Activated CD8-positive, alpha-beta memory T cell treated with anti-CD3 and anti-CD28 coated beads for 1 hour (primary cell): ENCODE measurements at regions not wholly inside any gene's neighbourhood (a gene's known extent, or its start where the extent isn't known, plus 50 kb on each side); places are given as distances from the start of the nearest gene placed in this dataset.

Source experiments
- DNase-seq, 2 donors: peaks; one replicate each; pipeline ENCODE4 v3.0.0-alpha.2; 2020; ENCODE audit warnings: low read depth in 1 of 2; ENCODE audit errors: extremely low read depth in 1 of 2

- DNase-seq, result no peak
These were observed 81.0 kb upstream of the DAB2 start for GRCh38 chr5:39505791-39506190.

DNA sequence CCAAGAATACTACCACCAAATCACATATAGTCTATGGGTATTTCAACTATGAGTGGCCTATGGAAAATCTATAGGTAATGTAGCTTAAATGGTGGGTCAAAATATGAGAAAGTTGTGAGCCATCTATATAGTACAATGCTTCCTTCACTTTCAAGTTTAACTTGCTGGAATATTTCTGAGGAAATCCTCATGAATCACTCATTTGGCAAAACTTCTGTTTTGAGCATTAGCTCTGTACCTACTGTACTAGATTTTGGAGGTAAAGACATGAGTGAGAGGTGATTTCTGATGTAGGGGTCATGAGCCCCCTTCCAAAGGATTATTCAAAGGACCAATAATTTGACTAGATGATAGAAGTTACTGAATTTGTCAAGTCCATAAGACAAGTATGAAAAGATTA is 80.6 kb upstream of the DAB2 start:
- DNase-seq, result no peak

DNA sequence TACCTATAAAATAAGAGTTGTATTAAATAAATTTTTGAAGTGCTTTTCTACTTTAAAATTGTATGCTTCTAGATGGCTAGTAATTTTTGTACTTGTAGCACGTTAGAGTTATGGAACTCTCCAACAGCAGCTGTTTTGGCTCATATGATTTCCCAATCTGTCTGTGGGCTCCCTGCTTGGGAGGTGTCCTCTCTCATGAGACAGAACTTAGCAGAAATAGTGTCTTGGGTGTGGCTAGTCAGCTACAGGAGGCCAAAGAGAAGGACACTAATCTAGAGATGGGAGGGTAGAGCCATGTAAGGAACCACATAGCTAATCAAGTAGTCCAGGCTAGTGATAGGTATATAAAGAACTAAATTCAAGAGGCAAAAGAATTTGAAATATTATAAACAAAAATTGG is 78.4 kb upstream of the DAB2 start:
- DNase-seq, result no peak

DNA sequence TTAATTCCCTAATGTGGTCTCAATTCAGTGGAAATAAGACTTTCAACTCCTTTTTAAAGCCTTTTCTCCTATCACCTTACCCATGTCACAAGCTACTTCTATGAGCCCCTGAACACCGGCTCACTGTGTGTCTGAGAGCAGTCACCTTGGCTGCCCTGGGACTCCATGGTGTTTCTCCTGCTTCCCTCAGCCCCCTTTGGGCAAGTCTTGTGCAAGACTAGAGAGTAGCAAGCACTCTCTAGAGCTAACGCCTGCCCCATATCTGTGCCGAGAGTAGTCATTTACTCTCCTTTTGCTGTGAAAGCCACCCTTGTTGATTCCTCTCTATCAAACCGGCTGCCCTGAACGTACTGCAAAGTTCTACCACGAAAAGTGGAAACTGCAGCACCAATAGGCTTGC is 77.9 kb upstream of the DAB2 start:
- DNase-seq, result no peak

- DNase-seq, result no peak
These were observed 76.6 kb upstream of the DAB2 start for GRCh38 chr5:39501397-39501796.

- DNase-seq, result no peak
These were observed 75.9 kb upstream of the DAB2 start for GRCh38 chr5:39500551-39501175.

DNA sequence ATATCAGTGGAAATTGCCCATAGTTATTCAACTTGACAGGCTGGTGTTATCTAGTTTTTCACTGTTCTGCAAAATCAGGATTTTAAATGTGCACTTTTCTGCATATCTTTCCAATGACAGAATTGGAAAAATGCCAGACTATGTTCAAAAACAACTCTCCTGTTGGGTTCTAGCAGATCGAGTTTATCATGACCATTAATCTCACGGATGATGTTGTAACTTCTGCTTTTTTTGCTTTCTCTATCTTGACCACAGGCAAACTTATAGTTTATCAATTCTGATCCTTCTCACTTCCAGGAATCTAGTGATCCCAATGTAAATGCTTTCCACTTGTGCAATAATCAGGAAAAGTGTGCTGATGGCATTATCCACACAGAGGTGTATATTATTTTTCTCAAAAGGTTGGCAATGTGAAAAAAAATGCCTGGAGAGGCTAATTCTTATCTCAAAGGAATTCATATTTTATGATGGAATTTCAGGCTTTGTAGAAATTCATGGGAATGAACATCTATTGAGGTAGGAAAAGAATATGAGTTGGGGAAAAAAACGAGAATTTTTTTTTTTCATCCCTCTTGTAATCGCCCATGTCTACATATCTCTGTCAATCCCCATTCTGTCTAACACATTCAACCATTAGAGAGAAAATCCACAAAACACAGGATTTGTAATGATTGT is 73.6 kb upstream of the DAB2 start:
- DNase-seq, result no peak

- DNase-seq, result no peak
These were observed 72.5 kb upstream of the DAB2 start for GRCh38 chr5:39497322-39497721.

DNA sequence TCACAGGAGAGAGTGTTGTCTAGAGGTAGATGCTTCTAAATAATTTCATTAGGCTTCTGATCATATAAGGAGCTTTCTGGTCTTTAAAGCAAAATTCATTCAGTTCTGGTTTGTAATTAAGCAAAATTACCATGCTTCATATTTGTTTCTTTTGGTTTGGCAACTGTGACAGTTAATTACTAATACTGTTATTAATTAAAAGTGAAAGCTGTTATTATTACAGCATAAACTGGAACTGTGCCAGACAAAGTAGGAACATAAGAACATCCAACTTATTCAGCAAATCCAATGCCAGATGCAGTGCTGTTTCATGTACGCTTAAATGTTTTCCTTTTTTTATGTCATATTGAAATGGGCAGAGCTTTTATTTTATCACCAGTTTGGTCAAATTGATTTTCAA is 70.4 kb upstream of the DAB2 start:
- DNase-seq, result no peak

- no peak for DNase-seq
These were observed 69.8 kb upstream of the DAB2 start for GRCh38 chr5:39494534-39494933.

DNA sequence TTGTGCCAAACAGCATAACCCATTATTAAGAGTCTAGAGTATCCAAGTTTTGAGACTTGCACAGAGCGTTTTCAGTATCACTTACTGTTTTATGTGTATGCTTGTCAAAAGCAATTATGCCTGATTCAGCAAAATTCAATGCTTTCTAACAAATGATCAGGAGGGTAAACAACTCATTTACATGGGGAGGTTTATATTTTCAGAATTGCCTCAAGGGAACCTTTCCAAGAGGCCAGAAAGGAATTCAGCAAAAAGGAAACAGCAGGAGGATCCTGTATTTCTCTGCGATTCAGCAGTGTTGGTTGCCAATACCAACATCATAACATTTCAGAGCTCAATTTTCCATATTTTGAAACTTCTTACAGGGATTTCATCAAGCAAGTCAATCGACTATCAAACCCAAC is 69.3 kb upstream of the DAB2 start:
- no peak for DNase-seq

DNA sequence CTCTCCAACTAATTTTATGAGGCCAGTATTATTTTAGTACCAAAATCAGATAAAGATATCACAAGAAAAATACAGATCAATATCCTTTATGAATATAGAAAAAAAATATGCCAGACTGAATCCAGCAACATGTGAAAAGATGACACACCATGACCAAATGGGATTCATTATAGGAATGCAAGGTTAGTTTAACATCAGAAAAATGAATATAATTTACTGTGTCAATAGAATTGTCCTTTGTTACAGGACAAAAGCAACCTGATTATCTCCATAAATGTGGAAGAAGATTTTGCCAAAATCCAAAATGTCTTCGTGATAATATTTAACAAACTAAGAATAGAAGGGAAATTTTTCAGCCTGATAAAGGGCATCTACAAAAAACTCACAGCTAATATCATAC is 66.4 kb upstream of the DAB2 start:
- no peak for DNase-seq

DNA sequence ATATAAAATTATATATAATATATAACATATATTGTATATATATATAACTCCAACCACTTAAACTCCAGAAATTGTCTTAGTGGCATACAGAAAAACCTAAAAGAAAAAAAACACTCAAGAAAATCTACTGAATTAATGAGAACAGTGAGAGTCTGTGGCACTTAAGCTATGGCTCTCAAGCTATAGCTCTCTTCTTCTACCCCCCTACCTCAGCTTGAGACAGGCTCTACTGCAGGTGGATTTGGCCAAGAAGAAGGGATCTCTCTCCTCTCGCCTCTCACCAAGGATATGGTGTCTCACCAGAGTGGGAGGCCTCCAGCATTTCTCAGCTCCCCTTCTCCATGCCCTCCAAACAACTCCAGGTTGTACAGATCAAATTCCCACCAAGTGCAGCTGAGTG is 64.5 kb upstream of the DAB2 start:
- no peak for DNase-seq

DNA sequence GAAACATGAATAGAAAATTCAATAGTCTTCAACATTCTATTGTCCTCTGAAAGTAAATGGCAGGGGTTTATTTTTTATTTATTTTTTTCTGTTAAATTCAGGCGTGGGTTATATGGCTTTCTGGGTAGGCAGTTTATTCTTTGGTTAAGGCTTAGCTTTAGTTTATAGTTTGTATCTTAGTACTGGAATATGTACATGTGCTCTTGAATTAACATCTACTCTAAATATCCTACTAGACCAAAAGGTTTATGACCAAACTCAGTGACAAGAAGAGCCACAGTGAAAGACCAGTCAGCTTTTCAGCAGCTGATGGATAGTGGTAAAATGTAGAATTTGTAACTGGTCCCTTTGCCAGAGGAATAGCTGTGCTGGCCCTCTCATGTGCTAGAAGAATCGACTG is 62.0 kb upstream of the DAB2 start:
- DNase-seq, result no peak

DNA sequence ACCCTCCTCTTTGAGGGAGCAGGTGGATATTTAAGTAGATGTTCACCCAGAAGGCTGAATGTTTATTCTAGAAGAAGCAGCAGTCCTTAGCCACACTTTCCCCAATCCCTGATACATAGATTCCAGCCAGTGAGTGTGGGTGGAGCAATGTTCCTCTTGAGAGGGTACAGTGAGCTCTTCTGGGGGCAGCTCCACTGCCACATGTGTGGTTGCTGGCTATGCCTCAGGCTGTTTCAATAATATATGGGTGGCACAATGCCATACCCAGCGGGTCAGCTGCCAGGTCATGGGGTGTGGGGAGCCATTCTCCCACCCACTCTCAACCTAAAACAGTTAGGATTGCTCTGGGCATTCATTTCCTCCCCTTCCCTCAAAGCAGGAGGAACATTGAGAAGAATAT is 61.6 kb upstream of the DAB2 start:
- DNase-seq, result no peak

- no peak for DNase-seq
These were observed 60.3 kb upstream of the DAB2 start for GRCh38 chr5:39485079-39485478.

GRCh38 chr5:39484673-39485072 is 59.9 kb upstream of the DAB2 start:
- no peak for DNase-seq

GRCh38 chr5:39482098-39482497 is 57.3 kb upstream of the DAB2 start:
- DNase-seq, result no peak

DNA sequence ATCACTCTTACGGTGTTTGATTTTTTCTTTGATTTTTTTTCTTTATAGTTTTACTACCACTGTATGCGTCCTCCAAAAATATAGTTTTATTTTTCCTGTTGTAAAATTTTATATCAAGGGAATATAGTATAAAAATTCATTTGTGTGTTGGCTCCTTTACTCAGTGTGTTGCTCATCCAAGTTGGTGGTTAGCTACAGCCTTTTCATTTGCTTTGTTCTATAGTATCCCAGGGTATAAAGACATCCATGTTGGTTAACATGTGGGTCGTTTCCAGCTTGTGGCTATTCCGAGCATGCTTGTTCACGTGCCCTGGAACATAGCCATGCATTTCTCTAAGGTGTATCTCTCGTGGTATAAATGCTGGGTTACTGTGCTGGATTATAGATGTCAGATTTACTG is 54.8 kb upstream of the DAB2 start:
- DNase-seq, result no peak

GRCh38 chr5:39478863-39479262 is 54.1 kb upstream of the DAB2 start:
- DNase-seq, result no peak

DNA sequence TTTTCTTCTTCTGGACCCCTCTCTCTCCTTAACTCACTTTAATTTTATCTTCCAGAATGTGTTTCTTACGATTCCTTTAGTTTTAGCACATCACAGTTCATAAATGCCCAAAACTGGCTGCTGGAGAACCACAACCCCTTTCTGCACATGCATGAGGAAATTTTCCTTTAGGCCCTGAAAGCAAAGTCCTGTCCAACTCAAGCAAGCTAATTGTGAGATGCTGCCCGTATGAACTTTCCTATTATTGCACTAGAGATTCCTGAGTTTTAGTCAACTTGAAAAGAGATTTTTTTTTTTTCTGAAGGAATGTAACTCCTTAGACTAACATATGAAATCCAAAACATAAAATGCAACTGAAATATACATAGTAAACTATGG is 52.1 kb upstream of the DAB2 start:
- DNase-seq, result no peak

GRCh38 chr5:39475881-39476842 is 51.4 kb upstream of the DAB2 start:
- no peak for DNase-seq
